T-helper 2 cell treated with Interferon-gamma antibody and Interleukin-4, amounts not matched to agents 5 μg/mL and 100 μg/mL, for 36 hours (primary cell): ENCODE measurements at regions not wholly inside any gene's neighbourhood (a gene's known extent, or its start where the extent isn't known, plus 50 kb on each side); places are given as distances from the start of the nearest gene placed in this dataset.
"Not testable (repeated sequence)": the region's sequence is repeated elsewhere in the genome, so short reads cannot be mapped to it uniquely, and the experiment has no call there.

Source experiments
- DNase-seq: peaks from one replicate; pipeline ENCODE4 v3.0.0; 2021; ENCODE audit warnings: low spot score
- H3K27ac Mint-ChIP-seq: one replicate; pipeline ENCODE4 v1.8.0; 2021; ENCODE audit warnings: mild to moderate bottlenecking, mixed read lengths
- H3K27me3 Mint-ChIP-seq: one replicate; pipeline ENCODE4 v1.8.0; 2021; ENCODE audit warnings: low read depth, mixed read lengths
- H3K36me3 Mint-ChIP-seq: one replicate; pipeline ENCODE4 v1.8.0; 2021; ENCODE audit warnings: low read depth, mixed read lengths
- H3K4me1 Mint-ChIP-seq: one replicate; pipeline ENCODE4 v1.8.0; 2021; ENCODE audit warnings: low read depth, mixed read lengths
- H3K4me3 Mint-ChIP-seq: one replicate; pipeline ENCODE4 v1.8.0; 2022; ENCODE audit warnings: mild to moderate bottlenecking, moderate library complexity, mixed read lengths
- H3K9me3 Mint-ChIP-seq: one replicate; pipeline ENCODE4 v1.8.0; 2021; ENCODE audit warnings: mixed read lengths

- H3K9me3 Mint-ChIP-seq, result peaks cover 27% of the 10 kb centered on the region
Observed at GRCh38 chr18:30727849-30728248, 314.7 kb downstream of the DSC3 start.

GRCh38 chr18:30713299-30713698, 329.2 kb downstream of the DSC3 start:
- no peak for DNase-seq
- no peaks in the 10 kb centered on the region for H3K27me3 Mint-ChIP-seq
- H3K27ac Mint-ChIP-seq, result no peak overlapping the region
- H3K9me3 Mint-ChIP-seq, result peaks cover 20% of the 10 kb centered on the region
- H3K4me1 Mint-ChIP-seq, result no peaks in the 10 kb centered on the region
- H3K36me3 Mint-ChIP-seq, result no peaks in the 10 kb centered on the region
- H3K4me3 Mint-ChIP-seq, result no peak overlapping the region

More at GRCh38 chr18:30727849-30728248, 314.7 kb downstream of the DSC3 start:
- no peaks in the 10 kb centered on the region for H3K27me3 Mint-ChIP-seq
- H3K4me1 Mint-ChIP-seq, result no peaks in the 10 kb centered on the region
- no peaks in the 10 kb centered on the region for H3K36me3 Mint-ChIP-seq
- no peak for DNase-seq
- no peak overlapping the region for H3K4me3 Mint-ChIP-seq
- no peak overlapping the region for H3K27ac Mint-ChIP-seq

DNA sequence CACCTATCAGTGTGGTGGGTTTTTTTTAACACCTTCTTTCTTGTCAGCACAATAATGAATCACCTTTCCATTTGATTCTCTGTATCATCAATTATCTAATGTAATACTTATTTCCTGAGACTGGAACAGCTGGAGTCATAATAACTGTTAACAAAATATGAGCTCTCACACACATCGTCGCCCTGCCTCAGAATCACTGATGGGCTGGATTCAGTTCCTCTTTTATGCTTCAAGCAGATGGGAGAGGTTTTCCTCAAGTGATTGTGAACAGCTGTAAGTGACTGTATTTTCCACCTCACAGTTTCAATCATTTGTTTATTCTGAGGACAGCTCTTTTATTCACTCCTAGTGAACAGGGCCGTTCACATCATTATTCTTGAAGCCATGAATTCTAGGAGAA, 330.2 kb downstream of the DSC3 start:
- H3K27me3 Mint-ChIP-seq, result no peaks in the 10 kb centered on the region
- no peak for DNase-seq
- H3K36me3 Mint-ChIP-seq, result no peaks in the 10 kb centered on the region

GRCh38 chr18:30709595-30709994, 332.9 kb downstream of the DSC3 start:
- Mint-ChIP-seq H3K27me3 (no peaks in the 10 kb centered on the region), H3K36me3 (no peaks in the 10 kb centered on the region), H3K9me3 (peaks cover 20% of the 10 kb centered on the region), H3K4me3 (no peak overlapping the region), H3K4me1 (no peaks in the 10 kb centered on the region), H3K27ac (no peak overlapping the region)
- DNase-seq, result no peak

More for the DNA sequence above, 330.2 kb downstream of the DSC3 start:
- Mint-ChIP-seq H3K4me1 (no peaks in the 10 kb centered on the region), H3K9me3 (peaks cover 22% of the 10 kb centered on the region), H3K27ac (no peak overlapping the region), H3K4me3 (no peak overlapping the region)

GRCh38 chr18:30705943-30706342, 336.6 kb downstream of the DSC3 start:
- no peaks in the 10 kb centered on the region for H3K4me1 Mint-ChIP-seq
- H3K27me3 Mint-ChIP-seq, result no peaks in the 10 kb centered on the region
- no peak overlapping the region for H3K27ac Mint-ChIP-seq
- no peak for DNase-seq
- no peaks in the 10 kb centered on the region for H3K36me3 Mint-ChIP-seq
- H3K9me3 Mint-ChIP-seq, result peaks cover 27% of the 10 kb centered on the region
- no peak overlapping the region for H3K4me3 Mint-ChIP-seq

DNA sequence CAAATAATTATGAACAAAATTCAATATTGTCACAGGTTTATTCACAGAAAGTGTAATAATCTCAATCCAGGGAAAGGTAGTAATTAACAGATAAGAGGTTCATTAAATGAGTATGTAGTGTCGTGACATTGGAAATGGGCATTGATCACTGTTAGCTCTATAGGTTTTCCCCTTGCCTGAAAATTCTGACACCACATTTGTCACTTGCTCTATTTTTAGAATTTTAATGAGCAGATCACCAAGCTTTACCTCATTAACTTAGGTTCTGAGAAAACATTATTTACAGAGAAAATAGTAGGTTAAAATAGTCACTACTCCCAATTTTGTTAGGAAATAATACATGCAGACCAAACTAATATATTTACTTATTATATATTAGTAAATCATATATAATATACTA, 344.0 kb downstream of the DSC3 start:
- Mint-ChIP-seq H3K36me3 (no peaks in the 10 kb centered on the region), H3K27ac (no peak overlapping the region), H3K9me3 (peaks cover 22% of the 10 kb centered on the region), H3K27me3 (no peaks in the 10 kb centered on the region), H3K4me1 (no peaks in the 10 kb centered on the region), H3K4me3 (no peak overlapping the region)
- DNase-seq, result no peak

DNA sequence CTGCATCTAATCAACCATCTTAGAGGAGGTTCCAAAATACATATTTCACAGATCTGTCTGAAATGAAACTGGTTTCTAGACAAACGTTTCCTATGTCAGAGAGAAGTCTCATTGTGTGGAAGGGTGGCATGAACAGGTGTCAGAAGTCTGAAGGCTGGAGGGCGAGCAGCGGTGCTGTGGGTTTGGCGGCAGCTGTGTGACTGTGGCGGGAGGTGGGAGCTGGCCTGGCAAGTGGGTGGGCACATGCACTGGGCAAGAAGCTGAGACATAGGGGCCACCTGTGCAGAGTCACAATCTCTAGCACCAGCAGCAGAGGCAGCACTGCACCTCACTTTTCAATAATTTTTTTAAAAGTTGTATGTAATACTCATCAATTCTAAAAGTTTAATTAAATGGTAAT, 346.3 kb downstream of the DSC3 start:
- H3K4me3 Mint-ChIP-seq, result no peak overlapping the region
- DNase-seq, result no peak
- no peaks in the 10 kb centered on the region for H3K4me1 Mint-ChIP-seq
- no peaks in the 10 kb centered on the region for H3K36me3 Mint-ChIP-seq
- peaks cover 10% of the 10 kb centered on the region for H3K9me3 Mint-ChIP-seq
- H3K27me3 Mint-ChIP-seq, result no peaks in the 10 kb centered on the region
- no peak overlapping the region for H3K27ac Mint-ChIP-seq

- Mint-ChIP-seq H3K4me3 (no peak overlapping the region), H3K36me3 (no peaks in the 10 kb centered on the region), H3K27me3 (no peaks in the 10 kb centered on the region)
Observed at GRCh38 chr18:30694773-30695172, 347.8 kb downstream of the DSC3 start.

GRCh38 chr18:30689216-30689615, 353.3 kb downstream of the DSC3 start:
- Mint-ChIP-seq H3K27ac (no peak overlapping the region), H3K4me1 (no peaks in the 10 kb centered on the region), H3K4me3 (no peak overlapping the region), H3K27me3 (no peaks in the 10 kb centered on the region), H3K9me3 (peaks cover 20% of the 10 kb centered on the region), H3K36me3 (no peaks in the 10 kb centered on the region)
- DNase-seq, result no peak

More at GRCh38 chr18:30694773-30695172, 347.8 kb downstream of the DSC3 start:
- Mint-ChIP-seq H3K4me1 (no peaks in the 10 kb centered on the region), H3K9me3 (peaks cover 10% of the 10 kb centered on the region), H3K27ac (no peak overlapping the region)
- no peak for DNase-seq

DNA sequence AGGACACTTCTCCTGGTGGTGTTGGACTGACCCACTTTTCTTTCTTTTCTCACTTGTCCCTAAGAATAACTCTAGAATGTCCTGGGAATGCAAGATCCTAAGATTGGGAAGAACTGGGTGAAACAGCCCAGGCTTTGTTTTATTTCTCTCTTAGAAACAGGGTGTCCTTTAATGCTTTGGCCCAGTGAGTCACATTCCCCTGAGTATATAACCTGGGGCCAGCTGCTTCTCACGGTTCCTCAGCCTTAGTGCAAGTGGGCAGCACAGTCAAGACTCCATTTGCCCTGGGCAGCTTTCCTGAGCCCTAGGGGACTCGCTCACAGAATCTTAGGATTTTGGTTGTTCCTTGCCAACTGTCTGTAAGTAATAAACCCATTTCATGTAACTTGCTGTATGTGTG, 355.0 kb downstream of the DSC3 start:
- Mint-ChIP-seq H3K9me3 (peaks cover 18% of the 10 kb centered on the region), H3K4me1 (no peaks in the 10 kb centered on the region), H3K27ac (no peak overlapping the region), H3K27me3 (no peaks in the 10 kb centered on the region), H3K36me3 (no peaks in the 10 kb centered on the region), H3K4me3 (no peak overlapping the region)
- DNase-seq, result no peak

DNA sequence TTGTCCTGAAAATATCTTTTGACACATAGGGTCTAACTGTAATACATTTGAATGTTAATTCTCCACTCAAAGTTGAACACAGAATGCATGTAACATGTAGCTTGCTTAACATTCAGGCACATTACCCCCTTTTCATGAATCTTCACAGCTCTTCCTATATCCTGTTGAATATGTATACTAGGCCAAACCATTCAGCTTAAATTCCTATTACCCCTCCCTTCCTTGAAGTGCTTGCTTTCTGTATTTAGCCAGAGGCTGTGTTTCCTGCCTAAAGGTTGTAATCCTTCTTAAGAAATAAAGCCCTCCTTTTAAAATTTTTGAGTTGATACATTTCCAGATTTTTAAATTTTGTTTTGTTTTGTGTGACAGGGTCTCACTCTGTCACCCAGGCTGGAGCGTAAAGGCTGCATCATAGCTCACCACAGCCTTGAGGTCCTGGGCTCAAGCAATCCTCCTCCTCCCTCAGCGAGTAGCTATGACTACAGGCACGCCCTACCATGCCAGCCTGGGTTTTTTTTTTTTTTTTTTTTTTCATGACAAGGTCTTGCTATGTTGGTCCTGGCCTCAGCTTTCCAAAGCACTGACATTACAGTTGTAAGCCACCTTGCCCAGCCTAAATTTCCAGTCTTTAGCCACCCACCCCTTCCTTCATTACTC, 357.6 kb downstream of the DSC3 start:
- H3K4me1 Mint-ChIP-seq, result no peaks in the 10 kb centered on the region
- H3K27me3 Mint-ChIP-seq, result no peaks in the 10 kb centered on the region
- no peaks in the 10 kb centered on the region for H3K36me3 Mint-ChIP-seq
- H3K9me3 Mint-ChIP-seq, result peaks cover 21% of the 10 kb centered on the region
- H3K27ac Mint-ChIP-seq, result no peak overlapping the region
- no peak for DNase-seq
- H3K4me3 Mint-ChIP-seq, result no peak overlapping the region

DNA sequence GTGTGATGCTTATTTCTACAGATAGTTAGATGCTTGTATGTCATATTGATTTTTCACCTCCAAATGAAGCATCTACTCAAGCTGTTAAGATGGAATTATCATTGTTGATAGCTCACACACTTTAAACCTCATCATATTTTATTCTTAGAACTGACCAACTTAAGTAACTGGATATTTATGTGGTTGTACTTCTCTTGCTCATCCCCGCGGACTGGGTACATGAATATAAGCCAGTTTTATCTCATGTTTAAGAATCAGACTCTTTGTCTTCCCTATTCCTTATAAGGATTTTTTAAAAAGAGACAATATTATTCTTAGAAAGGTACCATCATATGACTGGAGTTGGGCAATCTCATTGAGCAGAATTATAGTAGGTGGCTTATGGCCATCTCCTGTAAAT, 358.7 kb downstream of the DSC3 start:
- no peak overlapping the region for H3K4me3 Mint-ChIP-seq
- DNase-seq, result no peak
- H3K4me1 Mint-ChIP-seq, result no peaks in the 10 kb centered on the region
- H3K27me3 Mint-ChIP-seq, result no peaks in the 10 kb centered on the region
- H3K9me3 Mint-ChIP-seq, result peaks cover 21% of the 10 kb centered on the region
- no peak overlapping the region for H3K27ac Mint-ChIP-seq
- no peaks in the 10 kb centered on the region for H3K36me3 Mint-ChIP-seq

- Mint-ChIP-seq H3K27ac (no peak overlapping the region), H3K4me1 (no peaks in the 10 kb centered on the region), H3K4me3 (no peak overlapping the region), H3K36me3 (no peaks in the 10 kb centered on the region), H3K9me3 (peaks cover 12% of the 10 kb centered on the region), H3K27me3 (no peaks in the 10 kb centered on the region)
- DNase-seq, result no peak
Observed at GRCh38 chr18:30682672-30683071, 359.9 kb downstream of the DSC3 start.

GRCh38 chr18:30679285-30679930, 363.1 kb downstream of the DSC3 start:
- Mint-ChIP-seq H3K27me3 (no peaks in the 10 kb centered on the region), H3K4me1 (no peaks in the 10 kb centered on the region), H3K36me3 (no peaks in the 10 kb centered on the region), H3K27ac (no peak overlapping the region), H3K9me3 (peaks cover 8% of the 10 kb centered on the region), H3K4me3 (no peak overlapping the region)
- no peak for DNase-seq

GRCh38 chr18:30677813-30678212, 364.7 kb downstream of the DSC3 start:
- not testable (repeated sequence) for H3K27me3 Mint-ChIP-seq, DNase-seq, H3K36me3 Mint-ChIP-seq

More at GRCh38 chr18:30677813-30678212, 364.7 kb downstream of the DSC3 start:
- H3K27ac Mint-ChIP-seq, H3K4me1 Mint-ChIP-seq, H3K9me3 Mint-ChIP-seq, H3K4me3 Mint-ChIP-seq: not testable (repeated sequence)
